ENCODE measurements at regions not wholly inside any gene's neighbourhood (a gene's known extent, or its start where the extent isn't known, plus 50 kb on each side); places are given as distances from the start of the nearest gene placed in this dataset.

- H3K4me2 ChIP-seq (ENCODE audit: low read depth, low read length) = no peak overlapping the region
- ATAC-seq (no peak), FAIRE-seq (no peak), DNase-seq (ENCODE audit: low spot score) (no peak)
- CTCF ChIA-PET (ENCODE audit: low intra/inter-chr PET ratio, low total read pairs) = no interaction called here
- POLR2A ChIA-PET = no interaction called here
- WGBS (ENCODE audit: low lambda C conversion rate) = 0% methylated on average over 1 of the region's 1 CpG
- no peaks in the 10 kb centered on the region for H4K20me1 ChIP-seq (ENCODE audit: insufficient read depth, low read length)
- no peaks in the 10 kb centered on the region for H3K4me1 ChIP-seq (ENCODE audit: insufficient read depth, low read length)
- in situ Hi-C loops (cut with HindIII; ENCODE audit: extremely low pct_ligation_motif_present, low pct_unique_long_range_greater_than_20kb) = no loop called here
- no peaks in the 10 kb centered on the region for H3K79me2 ChIP-seq (ENCODE audit: insufficient read depth, low read length)
- no peaks in the 10 kb centered on the region for H3K27me3 ChIP-seq (ENCODE audit: control insufficient read depth in 1 of 2, insufficient read depth in 2 of 2, low read length in 2 of 2)
- H3K9ac ChIP-seq (ENCODE audit: insufficient read depth, low read depth, low read length) = no peak overlapping the region
- intact Hi-C loops (cut with micrococcal nuclease; ENCODE audit: unreplicated experiment) = no loop called here
- BruUV-seq (replicated peaks) = no TSS peak
- H3K27ac ChIP-seq (ENCODE audit: extremely low read length, insufficient read depth, low read length) = no peak overlapping the region
- no peaks in the 10 kb centered on the region for H3K9me3 ChIP-seq (ENCODE audit: low read length)
- H2AFZ ChIP-seq (ENCODE audit: low read length) = no peak overlapping the region
- no peak overlapping the region for H3K4me3 ChIP-seq (replicated peaks in 1 of 3; ENCODE audit: insufficient read depth in 1 of 3, low read depth in 2 of 3, low read length in 3 of 3)
- H3K36me3 ChIP-seq (replicated peaks in 1 of 2; ENCODE audit: control insufficient read depth in 1 of 2, insufficient read depth in 2 of 2, low read length in 2 of 2) = no peaks in the 10 kb centered on the region
- TF ChIP-seq ZNF331 (CRISPR knock-in tag; IDR thresholded peaks at IDR 0.05) = no peak
- TF ChIP-seq IRX3 (CRISPR knock-in tag; IDR thresholded peaks at IDR 0.05; ENCODE audit: borderline replicate concordance, low read depth) = no peak
- no peak for TF ChIP-seq REST (IDR thresholded peaks at IDR 0.05; ENCODE audit: borderline replicate concordance in 1 of 2, low read depth in 1 of 2, low read length in 2 of 2)
- no peak for TF ChIP-seq ZNF318 (CRISPR knock-in tag; IDR thresholded peaks at IDR 0.05)
- no peak for TF ChIP-seq TRIM22 (IDR thresholded peaks at IDR 0.05)
- no peak for TF ChIP-seq TBL1XR1 (IDR thresholded peaks at IDR 0.05; ENCODE audit: borderline replicate concordance, low read length, partially characterized antibody)
- TF ChIP-seq ZNF652 (CRISPR knock-in tag; IDR thresholded peaks at IDR 0.05; ENCODE audit: borderline replicate concordance, low read depth) = no peak
- no peak for TF ChIP-seq ZNF672 (CRISPR knock-in tag; IDR thresholded peaks at IDR 0.05)
- TF ChIP-seq ZNF780A (CRISPR knock-in tag; IDR thresholded peaks at IDR 0.05) = no peak
- TF ChIP-seq NCOA1 (CRISPR knock-in tag; IDR thresholded peaks at IDR 0.05) = no peak
- TF ChIP-seq GABPB1 (CRISPR knock-in tag; IDR thresholded peaks at IDR 0.05) = no peak
- TF ChIP-seq LBX2 (CRISPR knock-in tag; IDR thresholded peaks at IDR 0.05; ENCODE audit: borderline replicate concordance) = no peak
These were observed 124.7 kb upstream of the TLL1 start for GRCh38 chr4:165748321-165748720.
